GM18858 (cell line): ENCODE measurements at regions not wholly inside any gene's neighbourhood (a gene's known extent, or its start where the extent isn't known, plus 50 kb on each side); places are given as distances from the start of the nearest gene placed in this dataset.

Experiments used
- ATAC-seq: cut with Tn5 transposase; IDR thresholded peaks from one replicate; pipeline ENCODE4 v1.9.1; 2021; ENCODE audit not compliant: unreplicated experiment

- no peak for ATAC-seq
Measured at GRCh38 chr7:156487811-156488533, 152.6 kb upstream of the RNF32 start.

GRCh38 chr7:156480671-156481070 is 159.9 kb upstream of the RNF32 start:
- ATAC-seq = no peak

GRCh38 chr7:156479596-156479995 is 161.0 kb upstream of the RNF32 start:
- ATAC-seq = no peak

GRCh38 chr7:156478486-156478885 is 162.1 kb upstream of the RNF32 start:
- no peak for ATAC-seq

GRCh38 chr7:156475666-156476065 is 164.9 kb upstream of the RNF32 start:
- ATAC-seq = no peak

GRCh38 chr7:156475179-156475578 is 165.4 kb upstream of the RNF32 start:
- ATAC-seq = no peak

- no peak for ATAC-seq
Measured at GRCh38 chr7:156474241-156474743, 166.3 kb upstream of the RNF32 start.

- no peak for ATAC-seq
Measured at GRCh38 chr7:156473476-156474240, 166.9 kb upstream of the RNF32 start.

GRCh38 chr7:156472267-156472666 is 168.3 kb upstream of the RNF32 start:
- no peak for ATAC-seq

- ATAC-seq = no peak
Measured at GRCh38 chr7:156470399-156471320, 169.9 kb upstream of the RNF32 start.

- ATAC-seq = no peak
Measured at GRCh38 chr7:156466955-156467625, 173.5 kb upstream of the RNF32 start.

GRCh38 chr7:156466272-156466671 is 174.3 kb upstream of the RNF32 start:
- no peak for ATAC-seq

GRCh38 chr7:156465186-156465585 is 175.4 kb upstream of the RNF32 start:
- ATAC-seq = no peak

GRCh38 chr7:156464339-156464738 is 176.2 kb upstream of the RNF32 start:
- no peak for ATAC-seq

GRCh38 chr7:156463280-156463679 is 177.3 kb upstream of the RNF32 start:
- ATAC-seq = no peak

- ATAC-seq = no peak
Measured at GRCh38 chr7:156461881-156462665, 178.5 kb upstream of the RNF32 start.

GRCh38 chr7:156460858-156461627 is 179.5 kb upstream of the RNF32 start:
- ATAC-seq = no peak

- ATAC-seq = no peak
Measured at GRCh38 chr7:156459582-156459981, 181.0 kb upstream of the RNF32 start.

GRCh38 chr7:156459067-156459466 is 181.5 kb upstream of the RNF32 start:
- no peak for ATAC-seq
